Calu3 (cell line): ENCODE measurements at regions not wholly inside any gene's neighbourhood (a gene's known extent, or its start where the extent isn't known, plus 50 kb on each side); places are given as distances from the start of the nearest gene placed in this dataset.

ENCODE experiments used
- BruUV-seq: library from RNA; stranded (reverse); fragments of 400-500 nt; replicated peaks from 2 replicates; lab custom pipeline; 2021; lab: Mats Ljungman, UMichigan
- CTCF ChIA-PET: fragments of 300-600 bp; sonication (Branson Sonifier 250); formaldehyde crosslinking; loops from one replicate; lab custom pipeline; 2022; ENCODE audit warnings: antibody characterized with exemption; lab: Charles Lee
- DNase-seq: peaks from one replicate; pipeline ENCODE4 v3.0.0; 2022
- H3K27ac Mint-ChIP-seq: one replicate; pipeline ENCODE4 v1.8.0; 2022; ENCODE audit warnings: mixed read lengths; ENCODE audit not compliant: unreplicated experiment
- H3K27me3 Mint-ChIP-seq: one replicate; pipeline ENCODE4 v1.8.0; 2022; ENCODE audit warnings: mixed read lengths; ENCODE audit not compliant: unreplicated experiment
- H3K36me3 Mint-ChIP-seq: one replicate; pipeline ENCODE4 v1.8.0; 2022; ENCODE audit warnings: mild to moderate bottlenecking, moderate library complexity, mixed read lengths; ENCODE audit not compliant: insufficient read depth, unreplicated experiment
- H3K4me1 Mint-ChIP-seq: one replicate; pipeline ENCODE4 v1.8.0; 2022; ENCODE audit warnings: mild to moderate bottlenecking, low read depth, mixed read lengths; ENCODE audit not compliant: unreplicated experiment
- H3K4me3 Mint-ChIP-seq: one replicate; pipeline ENCODE4 v1.8.0; 2022; ENCODE audit warnings: mild to moderate bottlenecking, low read depth, moderate library complexity, mixed read lengths; ENCODE audit not compliant: unreplicated experiment
- H3K9me3 Mint-ChIP-seq: one replicate; pipeline ENCODE4 v1.8.0; 2022; ENCODE audit warnings: low read depth, mixed read lengths; ENCODE audit not compliant: unreplicated experiment
- intact Hi-C: fragments of 100-400 bp; cut with micrococcal nuclease; formaldehyde crosslinking; loops from one replicate; pipeline ENCODE4 v1.10.0; 2022; ENCODE audit not compliant: unreplicated experiment
- TF ChIP-seq, protein P1 (sequence below): fragments of 200-600 bp; IDR thresholded peaks from one replicate; pipeline ENCODE4 v1.8.0; 2022; ENCODE audit warnings: antibody characterized with exemption; ENCODE audit not compliant: unreplicated experiment

DNA sequence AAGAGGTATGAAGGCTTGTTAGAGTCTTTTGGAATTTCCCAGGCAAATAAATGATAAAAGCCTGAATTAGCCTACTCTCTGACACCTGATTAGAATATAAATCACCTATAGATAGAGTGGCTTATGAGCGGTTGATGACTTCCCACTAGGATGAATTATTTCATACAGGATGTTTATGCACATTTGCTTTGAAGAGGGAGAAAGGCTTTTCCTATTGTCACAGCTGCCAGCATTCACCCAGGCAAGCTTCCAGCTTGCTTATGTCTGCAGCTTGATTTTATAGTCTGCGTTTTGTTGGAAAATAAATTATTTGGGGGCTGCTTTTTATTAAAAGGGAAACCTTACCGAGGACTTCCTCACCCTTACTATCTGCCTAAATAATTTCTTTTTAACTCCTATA is 51.3 kb upstream of the EIF2S2 start:
- no peaks in the 10 kb centered on the region for H3K4me1 Mint-ChIP-seq
- H3K36me3 Mint-ChIP-seq, result no peaks in the 10 kb centered on the region
- no peak for DNase-seq
- no peak overlapping the region for H3K27ac Mint-ChIP-seq
- BruUV-seq, result no TSS peak
- no peaks in the 10 kb centered on the region for H3K27me3 Mint-ChIP-seq
- peaks cover 2% of the 10 kb centered on the region for H3K9me3 Mint-ChIP-seq
- H3K4me3 Mint-ChIP-seq, result no peak overlapping the region
- TF ChIP-seq, protein P1, sequence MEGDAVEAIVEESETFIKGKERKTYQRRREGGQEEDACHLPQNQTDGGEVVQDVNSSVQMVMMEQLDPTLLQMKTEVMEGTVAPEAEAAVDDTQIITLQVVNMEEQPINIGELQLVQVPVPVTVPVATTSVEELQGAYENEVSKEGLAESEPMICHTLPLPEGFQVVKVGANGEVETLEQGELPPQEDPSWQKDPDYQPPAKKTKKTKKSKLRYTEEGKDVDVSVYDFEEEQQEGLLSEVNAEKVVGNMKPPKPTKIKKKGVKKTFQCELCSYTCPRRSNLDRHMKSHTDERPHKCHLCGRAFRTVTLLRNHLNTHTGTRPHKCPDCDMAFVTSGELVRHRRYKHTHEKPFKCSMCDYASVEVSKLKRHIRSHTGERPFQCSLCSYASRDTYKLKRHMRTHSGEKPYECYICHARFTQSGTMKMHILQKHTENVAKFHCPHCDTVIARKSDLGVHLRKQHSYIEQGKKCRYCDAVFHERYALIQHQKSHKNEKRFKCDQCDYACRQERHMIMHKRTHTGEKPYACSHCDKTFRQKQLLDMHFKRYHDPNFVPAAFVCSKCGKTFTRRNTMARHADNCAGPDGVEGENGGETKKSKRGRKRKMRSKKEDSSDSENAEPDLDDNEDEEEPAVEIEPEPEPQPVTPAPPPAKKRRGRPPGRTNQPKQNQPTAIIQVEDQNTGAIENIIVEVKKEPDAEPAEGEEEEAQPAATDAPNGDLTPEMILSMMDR, result no peak
- CTCF ChIA-PET, result interaction anchor here (0.7 kb wide), 3 partner anchors 500 to 1274 kb away, joined by 3 to 4 read pairs (median 4); no protein-coding TSS in a partner anchor
- intact Hi-C loops, result no loop called here

DNA sequence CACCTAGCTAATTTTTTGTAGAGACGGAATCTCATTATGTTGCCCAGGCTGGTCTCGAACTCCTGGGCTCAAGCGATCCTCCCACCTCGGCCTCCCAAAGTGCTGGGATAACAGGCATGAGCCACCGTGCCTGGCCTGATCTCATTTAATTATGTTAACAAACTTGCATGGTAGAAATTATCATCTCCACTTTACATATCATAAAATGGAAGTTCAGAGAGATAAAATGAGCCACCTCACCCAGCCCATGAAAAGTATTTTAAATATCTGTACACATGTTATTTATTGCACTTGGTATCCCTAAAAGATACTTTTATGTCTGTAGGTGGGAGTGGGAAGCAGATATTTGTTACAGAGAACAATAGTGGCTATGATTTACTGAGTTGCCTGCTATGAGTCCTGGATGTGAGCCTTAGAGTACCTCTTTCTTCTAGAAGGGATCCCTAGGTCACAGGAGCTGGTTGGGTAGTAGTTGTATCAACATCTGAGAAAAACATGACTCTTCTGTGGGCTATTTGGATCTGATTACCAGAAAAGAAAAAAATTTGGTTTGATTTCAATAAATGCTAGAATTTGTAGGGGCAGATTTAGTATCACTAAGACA is 52.4 kb upstream of the EIF2S2 start:
- DNase-seq, result no peak
- CTCF ChIA-PET, result interaction anchor here (0.7 kb wide), 1 partner anchor 26 kb away, joined by 4 read pairs; no protein-coding TSS in a partner anchor
- intact Hi-C loops, result no loop called here
- Mint-ChIP-seq H3K4me1 (no peaks in the 10 kb centered on the region), H3K9me3 (peaks cover 2% of the 10 kb centered on the region), H3K4me3 (no peak overlapping the region), H3K27me3 (no peaks in the 10 kb centered on the region), H3K36me3 (no peaks in the 10 kb centered on the region), H3K27ac (no peak overlapping the region)
- BruUV-seq, result no TSS peak
- TF ChIP-seq, protein P1, result no peak

DNA sequence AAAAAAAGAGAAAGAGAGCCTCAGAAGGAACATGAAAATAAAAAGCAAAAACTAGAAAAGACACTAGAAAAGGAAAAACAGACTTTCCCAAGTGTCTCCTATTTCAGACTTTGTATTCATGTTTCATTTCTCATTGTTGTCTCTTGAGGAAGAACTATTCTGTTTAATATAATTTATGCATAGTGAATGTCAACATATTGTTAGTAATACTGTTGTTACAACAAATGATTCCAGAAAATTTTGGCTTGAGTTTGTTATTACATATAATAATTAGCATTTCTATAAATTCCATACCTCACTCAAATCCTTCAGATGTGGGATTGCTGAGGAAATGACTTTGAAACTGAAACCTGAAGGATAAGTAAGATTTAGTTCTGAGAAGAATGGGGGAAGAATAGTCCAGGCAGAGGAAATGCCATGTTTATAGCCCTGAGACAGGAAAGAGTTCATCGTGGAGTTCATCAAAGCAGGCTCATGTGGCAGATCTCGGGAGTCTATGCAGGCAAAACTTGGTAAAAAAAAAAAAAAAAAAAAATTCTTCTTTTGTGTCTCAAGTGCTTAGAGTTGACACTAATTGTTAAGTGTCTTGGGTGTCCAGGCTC is 53.1 kb upstream of the EIF2S2 start:
- TF ChIP-seq, protein P1, result no peak
- Mint-ChIP-seq H3K27me3 (no peaks in the 10 kb centered on the region), H3K27ac (no peak overlapping the region), H3K4me3 (no peak overlapping the region), H3K4me1 (peaks cover 3% of the 10 kb centered on the region), H3K9me3 (peaks cover 2% of the 10 kb centered on the region), H3K36me3 (no peaks in the 10 kb centered on the region)
- DNase-seq, result no peak
- CTCF ChIA-PET, result interaction anchor here (0.6 kb wide), 1 partner anchor 168 kb away, joined by 3 read pairs; no protein-coding TSS in a partner anchor
- intact Hi-C loops, result no loop called here
- BruUV-seq, result no TSS peak

DNA sequence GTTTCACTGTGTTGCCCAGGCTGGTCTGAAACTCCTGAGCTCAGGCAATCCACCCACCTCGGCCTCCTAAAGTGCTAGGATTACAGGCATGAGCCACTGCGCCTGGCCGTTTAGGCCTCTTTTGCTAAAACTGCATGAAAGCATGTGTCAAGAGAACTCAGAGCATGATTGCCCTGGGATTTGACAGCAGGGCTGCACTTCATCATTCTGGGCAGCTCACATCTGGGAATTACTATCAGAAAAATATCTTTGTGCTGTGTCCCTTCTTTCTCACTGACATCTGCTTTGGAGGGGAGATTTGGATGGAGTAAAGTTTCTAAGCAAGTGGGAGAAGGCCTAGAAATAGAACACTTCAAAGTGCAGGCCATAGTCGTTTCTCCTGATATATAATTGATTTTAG is 59.6 kb upstream of the EIF2S2 start:
- peaks cover 14% of the 10 kb centered on the region for H3K4me1 Mint-ChIP-seq
- no peaks in the 10 kb centered on the region for H3K27me3 Mint-ChIP-seq
- no TSS peak for BruUV-seq
- H3K36me3 Mint-ChIP-seq, result no peaks in the 10 kb centered on the region
- TF ChIP-seq, protein P1, result no peak
- CTCF ChIA-PET, result interaction anchor here (0.7 kb wide), 1 partner anchor 536 kb away, joined by 4 read pairs; no protein-coding TSS in a partner anchor
- no peak overlapping the region for H3K4me3 Mint-ChIP-seq
- DNase-seq, result no peak
- H3K9me3 Mint-ChIP-seq, result no peaks in the 10 kb centered on the region
- H3K27ac Mint-ChIP-seq, result no peak overlapping the region
- intact Hi-C loops, result no loop called here
